PFSK-1 (cell line): ENCODE measurements at regions not wholly inside any gene's neighbourhood (a gene's known extent, or its start where the extent isn't known, plus 50 kb on each side); places are given as distances from the start of the nearest gene placed in this dataset.

Experiments used
- FOXP2 ChIP-seq: optimal IDR thresholded peaks from 2 replicates; pipeline ENCODE3; 2011; ENCODE audit warnings: borderline replicate concordance, control low read depth, inconsistent platforms; ENCODE audit not compliant: insufficient read depth; ENCODE audit errors: extremely low read length, extremely low read depth
- POLR2AphosphoS5 ChIP-seq: IDR thresholded peaks from 2 replicates; pipeline ENCODE4 v1.6.1; 2012; ENCODE audit warnings: low read depth, mild to moderate bottlenecking, control low read depth, low read length, moderate library complexity
- SIN3A ChIP-seq: IDR thresholded peaks from 2 replicates; pipeline ENCODE4 v1.6.1; 2012; ENCODE audit warnings: mild to moderate bottlenecking, low read length, moderate library complexity, borderline replicate concordance; ENCODE audit not compliant: insufficient read depth
- TAF1 ChIP-seq: IDR thresholded peaks from 2 replicates; pipeline ENCODE4 v1.6.1; 2012; ENCODE audit warnings: low read length, control low read depth, borderline replicate concordance; ENCODE audit not compliant: insufficient read depth
- TF ChIP-seq, protein P1 (sequence below), 2 experiments: IDR thresholded peaks; 2 replicates each; pipeline versions ENCODE4 v1.6.1 to v1.8.0; 2011 to 2012; ENCODE audit warnings: low read depth in 2 of 2, low read length in 2 of 2, control low read depth in 1 of 2, inconsistent platforms in 1 of 2, mild to moderate bottlenecking in 1 of 2, moderate library complexity in 1 of 2; ENCODE audit not compliant: insufficient read depth in 1 of 2

DNA sequence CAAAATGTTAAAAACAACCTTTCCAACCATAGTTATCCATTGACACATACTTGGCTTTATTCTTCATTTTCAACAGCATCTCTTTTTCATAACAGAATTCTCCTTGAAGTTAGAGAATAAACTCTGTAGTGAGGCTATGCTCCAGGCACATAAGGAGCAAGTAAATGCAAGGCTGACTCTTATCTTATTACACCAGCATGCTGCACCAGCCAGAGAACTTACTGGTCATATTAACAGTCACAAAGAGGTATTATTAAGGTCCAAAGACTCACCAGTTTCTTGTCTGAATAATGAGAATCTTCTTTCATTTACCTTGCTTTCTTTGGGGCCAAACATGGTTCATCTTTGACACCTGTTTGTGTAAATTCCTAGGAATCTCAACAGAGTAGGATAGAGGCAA, 71.3 kb upstream of the IVNS1ABP start:
- no peak for TF ChIP-seq POLR2AphosphoS5
- no peak for TF ChIP-seq FOXP2
- no peak for TF ChIP-seq SIN3A
- TF ChIP-seq, protein P1, sequence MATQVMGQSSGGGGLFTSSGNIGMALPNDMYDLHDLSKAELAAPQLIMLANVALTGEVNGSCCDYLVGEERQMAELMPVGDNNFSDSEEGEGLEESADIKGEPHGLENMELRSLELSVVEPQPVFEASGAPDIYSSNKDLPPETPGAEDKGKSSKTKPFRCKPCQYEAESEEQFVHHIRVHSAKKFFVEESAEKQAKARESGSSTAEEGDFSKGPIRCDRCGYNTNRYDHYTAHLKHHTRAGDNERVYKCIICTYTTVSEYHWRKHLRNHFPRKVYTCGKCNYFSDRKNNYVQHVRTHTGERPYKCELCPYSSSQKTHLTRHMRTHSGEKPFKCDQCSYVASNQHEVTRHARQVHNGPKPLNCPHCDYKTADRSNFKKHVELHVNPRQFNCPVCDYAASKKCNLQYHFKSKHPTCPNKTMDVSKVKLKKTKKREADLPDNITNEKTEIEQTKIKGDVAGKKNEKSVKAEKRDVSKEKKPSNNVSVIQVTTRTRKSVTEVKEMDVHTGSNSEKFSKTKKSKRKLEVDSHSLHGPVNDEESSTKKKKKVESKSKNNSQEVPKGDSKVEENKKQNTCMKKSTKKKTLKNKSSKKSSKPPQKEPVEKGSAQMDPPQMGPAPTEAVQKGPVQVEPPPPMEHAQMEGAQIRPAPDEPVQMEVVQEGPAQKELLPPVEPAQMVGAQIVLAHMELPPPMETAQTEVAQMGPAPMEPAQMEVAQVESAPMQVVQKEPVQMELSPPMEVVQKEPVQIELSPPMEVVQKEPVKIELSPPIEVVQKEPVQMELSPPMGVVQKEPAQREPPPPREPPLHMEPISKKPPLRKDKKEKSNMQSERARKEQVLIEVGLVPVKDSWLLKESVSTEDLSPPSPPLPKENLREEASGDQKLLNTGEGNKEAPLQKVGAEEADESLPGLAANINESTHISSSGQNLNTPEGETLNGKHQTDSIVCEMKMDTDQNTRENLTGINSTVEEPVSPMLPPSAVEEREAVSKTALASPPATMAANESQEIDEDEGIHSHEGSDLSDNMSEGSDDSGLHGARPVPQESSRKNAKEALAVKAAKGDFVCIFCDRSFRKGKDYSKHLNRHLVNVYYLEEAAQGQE (IDR thresholded peaks at IDR 0.05; ENCODE audit: insufficient read depth in 1 of 2, low read depth in 2 of 2, low read length in 2 of 2): no peak
- TF ChIP-seq TAF1: no peak
